ENCODE measurements at regions not wholly inside any gene's neighbourhood (a gene's known extent, or its start where the extent isn't known, plus 50 kb on each side); places are given as distances from the start of the nearest gene placed in this dataset.

DNA sequence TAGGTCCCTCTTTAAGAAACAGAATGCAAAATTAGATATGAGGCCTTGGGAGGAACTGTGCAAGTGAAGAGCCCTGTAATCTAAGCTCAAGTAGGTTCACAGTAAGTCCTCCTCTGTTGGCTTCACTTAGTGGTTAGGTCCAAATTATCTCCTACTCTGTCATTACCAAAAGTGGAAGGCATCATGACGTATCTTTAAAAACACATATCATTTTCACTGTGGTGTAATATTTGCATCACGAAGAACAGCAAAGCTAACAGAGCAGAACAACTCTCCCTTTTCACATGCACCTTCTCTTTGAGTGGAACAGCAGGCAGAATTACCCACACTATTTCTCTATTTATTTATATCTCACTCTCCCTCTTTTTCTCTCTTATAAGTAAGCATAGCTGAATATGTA is 240.5 kb upstream of the CCNH start:
- TF ChIP-seq POLR2A (IDR thresholded peaks at IDR 0.05): no peak
- no peak for TF ChIP-seq POLR2AphosphoS5 (IDR thresholded peaks at IDR 0.05)

All from breast epithelium (tissue), 3 donors.